RPMI8226 (cell line): ENCODE measurements at regions not wholly inside any gene's neighbourhood (a gene's known extent, or its start where the extent isn't known, plus 50 kb on each side); places are given as distances from the start of the nearest gene placed in this dataset.

Experiments used
- DNase-seq: peaks from one replicate; pipeline ENCODE4 v3.0.0-alpha.2; 2015

- no peak for DNase-seq
These were observed 223.8 kb downstream of the SOX9 start for GRCh38 chr17:72344613-72345012.

GRCh38 chr17:72345088-72345487, 224.3 kb downstream of the SOX9 start:
- no peak for DNase-seq

GRCh38 chr17:72345536-72345935, 224.7 kb downstream of the SOX9 start:
- no peak for DNase-seq

- DNase-seq: no peak
These were observed 225.5 kb downstream of the SOX9 start for GRCh38 chr17:72346306-72346705.

GRCh38 chr17:72349011-72349410, 228.2 kb downstream of the SOX9 start:
- DNase-seq: no peak

- no peak for DNase-seq
These were observed 228.7 kb downstream of the SOX9 start for GRCh38 chr17:72349491-72349995.

- no peak for DNase-seq
These were observed 229.3 kb downstream of the SOX9 start for GRCh38 chr17:72350073-72350472.

GRCh38 chr17:72351365-72351764, 230.5 kb downstream of the SOX9 start:
- no peak for DNase-seq

GRCh38 chr17:72351884-72352346, 231.1 kb downstream of the SOX9 start:
- no peak for DNase-seq

- no peak for DNase-seq
These were observed 232.7 kb downstream of the SOX9 start for GRCh38 chr17:72353502-72353901.

GRCh38 chr17:72354071-72354470, 233.3 kb downstream of the SOX9 start:
- DNase-seq: no peak

GRCh38 chr17:72357764-72358365, 237.0 kb downstream of the SOX9 start:
- DNase-seq: no peak

- no peak for DNase-seq
These were observed 237.6 kb downstream of the SOX9 start for GRCh38 chr17:72358465-72358864.

GRCh38 chr17:72359274-72359673, 238.5 kb downstream of the SOX9 start:
- no peak for DNase-seq

- DNase-seq: no peak
These were observed 239.0 kb downstream of the SOX9 start for GRCh38 chr17:72359811-72360210.

- DNase-seq: no peak
These were observed 239.6 kb downstream of the SOX9 start for GRCh38 chr17:72360386-72360940.

- no peak for DNase-seq
These were observed 241.1 kb downstream of the SOX9 start for GRCh38 chr17:72361892-72362291.

GRCh38 chr17:72362376-72363088, 241.7 kb downstream of the SOX9 start:
- DNase-seq: no peak

- no peak for DNase-seq
These were observed 242.3 kb downstream of the SOX9 start for GRCh38 chr17:72363089-72363610.

- no peak for DNase-seq
These were observed 245.1 kb downstream of the SOX9 start for GRCh38 chr17:72365857-72366414.

- no peak for DNase-seq
These were observed 245.8 kb downstream of the SOX9 start for GRCh38 chr17:72366626-72367025.

GRCh38 chr17:72368191-72368590, 247.4 kb downstream of the SOX9 start:
- no peak for DNase-seq

- no peak for DNase-seq
These were observed 248.5 kb downstream of the SOX9 start for GRCh38 chr17:72369366-72369765.

GRCh38 chr17:72370819-72371218, 250.0 kb downstream of the SOX9 start:
- DNase-seq: no peak
